SK-N-SH treated with all-trans-retinoic acid at 6 μM for 48 hours (cell line): ENCODE measurements at regions not wholly inside any gene's neighbourhood (a gene's known extent, or its start where the extent isn't known, plus 50 kb on each side); places are given as distances from the start of the nearest gene placed in this dataset.

Experiments used
- ATAC-seq: fragments of 200-7000 bp; cut with Tn5 transposase; 3 replicates; pipeline ENCODE4 v1.9.1; 2020; ENCODE audit warnings: mild to moderate bottlenecking, moderate library complexity
- ARNTL ChIP-seq: fragments of 450-650 bp; formaldehyde crosslinking; IDR thresholded peaks from 2 replicates; pipeline ENCODE4 v1.5.0; 2020; ENCODE audit warnings: low read depth, mild to moderate bottlenecking, moderate library complexity, borderline replicate concordance
- BACH2 ChIP-seq: fragments of 250-450 bp; sonication (Bioruptor Pico); IDR thresholded peaks from 2 replicates; pipeline ENCODE4 v1.9.0; 2021; ENCODE audit warnings: mild to moderate bottlenecking, borderline replicate concordance
- CSDC2 ChIP-seq: fragments of 250-450 bp; sonication (Bioruptor Pico); IDR thresholded peaks from 2 replicates; pipeline ENCODE4 v1.5.0; 2020; ENCODE audit warnings: mild to moderate bottlenecking, moderate library complexity
- CSRNP3 ChIP-seq: fragments of 250-450 bp; sonication (Bioruptor Pico); IDR thresholded peaks from 2 replicates; pipeline ENCODE4 v1.5.1; 2021; ENCODE audit warnings: mild to moderate bottlenecking, moderate library complexity
- ESRRG ChIP-seq: fragments of 250-450 bp; sonication (Bioruptor Pico); IDR thresholded peaks from 2 replicates; pipeline ENCODE4 v1.6.1; 2021; ENCODE audit warnings: mild to moderate bottlenecking
- GLIS3 ChIP-seq: fragments of 250-450 bp; sonication (Bioruptor Pico); IDR thresholded peaks from 2 replicates; pipeline ENCODE4 v1.5.0; 2020; ENCODE audit warnings: mild to moderate bottlenecking, moderate library complexity
- ISL1 ChIP-seq: fragments of 250-450 bp; sonication (Bioruptor Pico); IDR thresholded peaks from 2 replicates; pipeline ENCODE4 v2.1.2; 2022; ENCODE audit warnings: mild to moderate bottlenecking, moderate library complexity
- PPARA ChIP-seq: fragments of 250-450 bp; sonication (Bioruptor Pico); IDR thresholded peaks from 2 replicates; pipeline ENCODE4 v1.5.0; 2020; ENCODE audit warnings: mild to moderate bottlenecking, borderline replicate concordance
- RARB ChIP-seq: fragments of 250-450 bp; sonication (Bioruptor Pico); IDR thresholded peaks from 2 replicates; pipeline ENCODE4 v1.8.0; 2021; ENCODE audit warnings: mild to moderate bottlenecking, moderate library complexity
- TCF4 ChIP-seq: fragments of 250-450 bp; sonication (Bioruptor Pico); IDR thresholded peaks from 2 replicates; pipeline ENCODE4 v1.8.0; 2021; ENCODE audit warnings: mild to moderate bottlenecking, moderate library complexity, borderline replicate concordance
- TOX ChIP-seq: fragments of 250-450 bp; sonication (Bioruptor Pico); IDR thresholded peaks from 2 replicates; pipeline ENCODE4 v1.8.0; 2021; ENCODE audit warnings: mild to moderate bottlenecking, moderate library complexity, borderline replicate concordance
- ZC3H10 ChIP-seq: fragments of 250-450 bp; sonication (Bioruptor Pico); IDR thresholded peaks from 2 replicates; pipeline ENCODE4 v1.5.1; 2021; ENCODE audit warnings: mild to moderate bottlenecking, moderate library complexity
- ZFP3 ChIP-seq: fragments of 250-450 bp; sonication (Bioruptor Pico); IDR thresholded peaks from 2 replicates; pipeline ENCODE4 v1.5.0; 2020; ENCODE audit warnings: mild to moderate bottlenecking, moderate library complexity
- ZFP30 ChIP-seq: fragments of 450-650 bp; formaldehyde crosslinking; IDR thresholded peaks from 2 replicates; pipeline ENCODE4 v1.5.0; 2022; ENCODE audit warnings: mild to moderate bottlenecking, moderate library complexity
- ZNF565 ChIP-seq: fragments of 450-650 bp; formaldehyde crosslinking; conservative IDR thresholded peaks from 2 replicates; pipeline ENCODE4 v1.5.0; 2020; ENCODE audit warnings: low read depth, mild to moderate bottlenecking, moderate library complexity
- ZNF70 ChIP-seq: fragments of 450-650 bp; formaldehyde crosslinking; IDR thresholded peaks from 2 replicates; pipeline ENCODE4 v1.5.0; 2020; ENCODE audit warnings: mild to moderate bottlenecking, moderate library complexity
- ZNF8 ChIP-seq: fragments of 450-650 bp; formaldehyde crosslinking; IDR thresholded peaks from 2 replicates; pipeline ENCODE4 v1.5.0; 2020; ENCODE audit warnings: mild to moderate bottlenecking, moderate library complexity
- TF ChIP-seq, protein P1 (sequence below): fragments of 250-450 bp; sonication (Bioruptor Pico); IDR thresholded peaks from 2 replicates; pipeline ENCODE4 v1.8.0; 2020; ENCODE audit warnings: mild to moderate bottlenecking, moderate library complexity, borderline replicate concordance
- TF ChIP-seq, protein P2 (sequence below): fragments of 250-450 bp; sonication (Bioruptor Pico); IDR thresholded peaks from 2 replicates; pipeline ENCODE4 v1.5.0; 2020; ENCODE audit warnings: mild to moderate bottlenecking, moderate library complexity
- TF ChIP-seq, protein P3 (sequence below): fragments of 250-450 bp; sonication (Bioruptor Pico); IDR thresholded peaks from 2 replicates; pipeline ENCODE4 v1.5.1; 2020; ENCODE audit warnings: low read depth, mild to moderate bottlenecking, moderate library complexity

DNA sequence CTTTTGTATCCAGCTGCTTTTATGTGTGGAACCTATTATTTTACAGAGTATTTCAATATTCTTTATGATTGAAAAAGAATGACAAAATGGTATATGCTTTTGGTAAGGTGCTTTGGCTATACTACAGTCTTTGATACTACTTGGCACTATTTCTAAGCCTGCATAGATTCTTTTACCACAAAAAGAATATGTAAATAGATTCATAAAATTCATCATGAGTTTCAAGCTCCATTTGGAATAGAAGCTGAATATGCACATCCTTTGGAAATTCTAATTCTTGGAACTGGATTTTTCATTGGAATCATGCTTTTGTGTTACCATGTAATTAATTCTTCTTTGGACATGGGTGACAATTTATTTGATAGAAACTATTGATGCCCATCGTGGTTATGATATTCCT is 60.2 kb upstream of the SYTL5 start:
- no peak for TF ChIP-seq PPARA (CRISPR knock-in tag)
- TF ChIP-seq ZNF70 (CRISPR knock-in tag) = no peak
- TF ChIP-seq, protein P1, sequence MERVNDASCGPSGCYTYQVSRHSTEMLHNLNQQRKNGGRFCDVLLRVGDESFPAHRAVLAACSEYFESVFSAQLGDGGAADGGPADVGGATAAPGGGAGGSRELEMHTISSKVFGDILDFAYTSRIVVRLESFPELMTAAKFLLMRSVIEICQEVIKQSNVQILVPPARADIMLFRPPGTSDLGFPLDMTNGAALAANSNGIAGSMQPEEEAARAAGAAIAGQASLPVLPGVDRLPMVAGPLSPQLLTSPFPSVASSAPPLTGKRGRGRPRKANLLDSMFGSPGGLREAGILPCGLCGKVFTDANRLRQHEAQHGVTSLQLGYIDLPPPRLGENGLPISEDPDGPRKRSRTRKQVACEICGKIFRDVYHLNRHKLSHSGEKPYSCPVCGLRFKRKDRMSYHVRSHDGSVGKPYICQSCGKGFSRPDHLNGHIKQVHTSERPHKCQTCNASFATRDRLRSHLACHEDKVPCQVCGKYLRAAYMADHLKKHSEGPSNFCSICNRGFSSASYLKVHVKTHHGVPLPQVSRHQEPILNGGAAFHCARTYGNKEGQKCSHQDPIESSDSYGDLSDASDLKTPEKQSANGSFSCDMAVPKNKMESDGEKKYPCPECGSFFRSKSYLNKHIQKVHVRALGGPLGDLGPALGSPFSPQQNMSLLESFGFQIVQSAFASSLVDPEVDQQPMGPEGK (CRISPR knock-in tag) = no peak
- no peak for TF ChIP-seq ARNTL
- TF ChIP-seq RARB (CRISPR knock-in tag) = no peak
- TF ChIP-seq CSRNP3 (CRISPR knock-in tag) = no peak
- TF ChIP-seq ZNF8 = no peak
- no peak for TF ChIP-seq ZFP3 (CRISPR knock-in tag)
- no peak for TF ChIP-seq ZNF565
- no peak for TF ChIP-seq TOX (CRISPR knock-in tag)
- TF ChIP-seq ZC3H10 = no peak
- no peak for TF ChIP-seq GLIS3 (CRISPR knock-in tag)
- no peak for TF ChIP-seq ZFP30
- TF ChIP-seq CSDC2 (CRISPR knock-in tag) = no peak
- no peak for TF ChIP-seq ISL1
- ATAC-seq = no peak

DNA sequence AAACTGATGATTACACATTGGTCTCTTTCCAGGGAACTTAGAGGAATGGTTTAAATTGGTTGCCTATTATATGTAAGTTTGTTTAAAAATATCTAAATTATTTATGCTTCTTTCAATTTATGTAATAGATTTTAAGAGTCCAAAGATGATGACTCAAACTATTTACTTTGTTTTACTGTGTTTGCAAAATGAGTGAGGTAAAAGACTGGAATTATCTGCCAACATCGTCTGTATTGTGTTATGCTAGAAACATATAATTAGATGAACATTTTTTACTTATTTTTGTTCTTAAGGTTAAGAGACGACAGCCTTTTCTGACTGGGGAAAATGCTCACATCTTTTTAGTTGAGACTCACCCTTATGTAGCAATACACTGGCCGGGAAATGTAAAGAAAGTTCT is 51.1 kb upstream of the SYTL5 start:
- no peak for TF ChIP-seq ZFP30
- TF ChIP-seq, protein P2, sequence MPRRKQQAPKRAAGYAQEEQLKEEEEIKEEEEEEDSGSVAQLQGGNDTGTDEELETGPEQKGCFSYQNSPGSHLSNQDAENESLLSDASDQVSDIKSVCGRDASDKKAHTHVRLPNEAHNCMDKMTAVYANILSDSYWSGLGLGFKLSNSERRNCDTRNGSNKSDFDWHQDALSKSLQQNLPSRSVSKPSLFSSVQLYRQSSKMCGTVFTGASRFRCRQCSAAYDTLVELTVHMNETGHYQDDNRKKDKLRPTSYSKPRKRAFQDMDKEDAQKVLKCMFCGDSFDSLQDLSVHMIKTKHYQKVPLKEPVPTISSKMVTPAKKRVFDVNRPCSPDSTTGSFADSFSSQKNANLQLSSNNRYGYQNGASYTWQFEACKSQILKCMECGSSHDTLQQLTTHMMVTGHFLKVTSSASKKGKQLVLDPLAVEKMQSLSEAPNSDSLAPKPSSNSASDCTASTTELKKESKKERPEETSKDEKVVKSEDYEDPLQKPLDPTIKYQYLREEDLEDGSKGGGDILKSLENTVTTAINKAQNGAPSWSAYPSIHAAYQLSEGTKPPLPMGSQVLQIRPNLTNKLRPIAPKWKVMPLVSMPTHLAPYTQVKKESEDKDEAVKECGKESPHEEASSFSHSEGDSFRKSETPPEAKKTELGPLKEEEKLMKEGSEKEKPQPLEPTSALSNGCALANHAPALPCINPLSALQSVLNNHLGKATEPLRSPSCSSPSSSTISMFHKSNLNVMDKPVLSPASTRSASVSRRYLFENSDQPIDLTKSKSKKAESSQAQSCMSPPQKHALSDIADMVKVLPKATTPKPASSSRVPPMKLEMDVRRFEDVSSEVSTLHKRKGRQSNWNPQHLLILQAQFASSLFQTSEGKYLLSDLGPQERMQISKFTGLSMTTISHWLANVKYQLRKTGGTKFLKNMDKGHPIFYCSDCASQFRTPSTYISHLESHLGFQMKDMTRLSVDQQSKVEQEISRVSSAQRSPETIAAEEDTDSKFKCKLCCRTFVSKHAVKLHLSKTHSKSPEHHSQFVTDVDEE = no peak
- TF ChIP-seq ISL1 = no peak
- no peak for TF ChIP-seq ZC3H10
- no peak for TF ChIP-seq ZFP3 (CRISPR knock-in tag)
- TF ChIP-seq, protein P1 (CRISPR knock-in tag) = no peak
- TF ChIP-seq RARB (CRISPR knock-in tag) = no peak
- no peak for TF ChIP-seq GLIS3 (CRISPR knock-in tag)
- no peak for TF ChIP-seq ARNTL
- TF ChIP-seq ZNF70 (CRISPR knock-in tag) = no peak
- no peak for TF ChIP-seq PPARA (CRISPR knock-in tag)
- TF ChIP-seq TCF4 (CRISPR knock-in tag) = no peak
- no peak for TF ChIP-seq ESRRG
- ATAC-seq = no peak

- TF ChIP-seq ZFP3 (CRISPR knock-in tag) (no peak), CSDC2 (CRISPR knock-in tag) (no peak), ARNTL (no peak), GLIS3 (CRISPR knock-in tag) (no peak), BACH2 (CRISPR knock-in tag) (no peak)
- TF ChIP-seq, protein P1 (CRISPR knock-in tag) = no peak
- TF ChIP-seq, protein P3, sequence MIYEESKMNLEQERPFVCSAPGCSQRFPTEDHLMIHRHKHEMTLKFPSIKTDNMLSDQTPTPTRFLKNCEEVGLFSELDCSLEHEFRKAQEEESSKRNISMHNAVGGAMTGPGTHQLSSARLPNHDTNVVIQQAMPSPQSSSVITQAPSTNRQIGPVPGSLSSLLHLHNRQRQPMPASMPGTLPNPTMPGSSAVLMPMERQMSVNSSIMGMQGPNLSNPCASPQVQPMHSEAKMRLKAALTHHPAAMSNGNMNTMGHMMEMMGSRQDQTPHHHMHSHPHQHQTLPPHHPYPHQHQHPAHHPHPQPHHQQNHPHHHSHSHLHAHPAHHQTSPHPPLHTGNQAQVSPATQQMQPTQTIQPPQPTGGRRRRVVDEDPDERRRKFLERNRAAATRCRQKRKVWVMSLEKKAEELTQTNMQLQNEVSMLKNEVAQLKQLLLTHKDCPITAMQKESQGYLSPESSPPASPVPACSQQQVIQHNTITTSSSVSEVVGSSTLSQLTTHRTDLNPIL = no peak
- TF ChIP-seq, all 23 proteins: peak for 0
- no peak for ATAC-seq
Measured at GRCh38 chrX:37956223-37956622, 50.1 kb upstream of the SYTL5 start.
